ENCODE measurements at regions not wholly inside any gene's neighbourhood (a gene's known extent, or its start where the extent isn't known, plus 50 kb on each side); places are given as distances from the start of the nearest gene placed in this dataset.

GRCh38 chr1:234877761-234878160, 250.9 kb downstream of the TOMM20 start (continued):
- TF ChIP-seq, protein P1, sequence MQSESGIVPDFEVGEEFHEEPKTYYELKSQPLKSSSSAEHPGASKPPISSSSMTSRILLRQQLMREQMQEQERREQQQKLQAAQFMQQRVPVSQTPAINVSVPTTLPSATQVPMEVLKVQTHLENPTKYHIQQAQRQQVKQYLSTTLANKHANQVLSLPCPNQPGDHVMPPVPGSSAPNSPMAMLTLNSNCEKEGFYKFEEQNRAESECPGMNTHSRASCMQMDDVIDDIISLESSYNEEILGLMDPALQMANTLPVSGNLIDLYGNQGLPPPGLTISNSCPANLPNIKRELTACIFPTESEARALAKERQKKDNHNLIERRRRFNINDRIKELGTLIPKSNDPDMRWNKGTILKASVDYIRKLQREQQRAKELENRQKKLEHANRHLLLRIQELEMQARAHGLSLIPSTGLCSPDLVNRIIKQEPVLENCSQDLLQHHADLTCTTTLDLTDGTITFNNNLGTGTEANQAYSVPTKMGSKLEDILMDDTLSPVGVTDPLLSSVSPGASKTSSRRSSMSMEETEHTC (IDR thresholded peaks at IDR 0.05), result no peak
- TF ChIP-seq, protein P2, sequence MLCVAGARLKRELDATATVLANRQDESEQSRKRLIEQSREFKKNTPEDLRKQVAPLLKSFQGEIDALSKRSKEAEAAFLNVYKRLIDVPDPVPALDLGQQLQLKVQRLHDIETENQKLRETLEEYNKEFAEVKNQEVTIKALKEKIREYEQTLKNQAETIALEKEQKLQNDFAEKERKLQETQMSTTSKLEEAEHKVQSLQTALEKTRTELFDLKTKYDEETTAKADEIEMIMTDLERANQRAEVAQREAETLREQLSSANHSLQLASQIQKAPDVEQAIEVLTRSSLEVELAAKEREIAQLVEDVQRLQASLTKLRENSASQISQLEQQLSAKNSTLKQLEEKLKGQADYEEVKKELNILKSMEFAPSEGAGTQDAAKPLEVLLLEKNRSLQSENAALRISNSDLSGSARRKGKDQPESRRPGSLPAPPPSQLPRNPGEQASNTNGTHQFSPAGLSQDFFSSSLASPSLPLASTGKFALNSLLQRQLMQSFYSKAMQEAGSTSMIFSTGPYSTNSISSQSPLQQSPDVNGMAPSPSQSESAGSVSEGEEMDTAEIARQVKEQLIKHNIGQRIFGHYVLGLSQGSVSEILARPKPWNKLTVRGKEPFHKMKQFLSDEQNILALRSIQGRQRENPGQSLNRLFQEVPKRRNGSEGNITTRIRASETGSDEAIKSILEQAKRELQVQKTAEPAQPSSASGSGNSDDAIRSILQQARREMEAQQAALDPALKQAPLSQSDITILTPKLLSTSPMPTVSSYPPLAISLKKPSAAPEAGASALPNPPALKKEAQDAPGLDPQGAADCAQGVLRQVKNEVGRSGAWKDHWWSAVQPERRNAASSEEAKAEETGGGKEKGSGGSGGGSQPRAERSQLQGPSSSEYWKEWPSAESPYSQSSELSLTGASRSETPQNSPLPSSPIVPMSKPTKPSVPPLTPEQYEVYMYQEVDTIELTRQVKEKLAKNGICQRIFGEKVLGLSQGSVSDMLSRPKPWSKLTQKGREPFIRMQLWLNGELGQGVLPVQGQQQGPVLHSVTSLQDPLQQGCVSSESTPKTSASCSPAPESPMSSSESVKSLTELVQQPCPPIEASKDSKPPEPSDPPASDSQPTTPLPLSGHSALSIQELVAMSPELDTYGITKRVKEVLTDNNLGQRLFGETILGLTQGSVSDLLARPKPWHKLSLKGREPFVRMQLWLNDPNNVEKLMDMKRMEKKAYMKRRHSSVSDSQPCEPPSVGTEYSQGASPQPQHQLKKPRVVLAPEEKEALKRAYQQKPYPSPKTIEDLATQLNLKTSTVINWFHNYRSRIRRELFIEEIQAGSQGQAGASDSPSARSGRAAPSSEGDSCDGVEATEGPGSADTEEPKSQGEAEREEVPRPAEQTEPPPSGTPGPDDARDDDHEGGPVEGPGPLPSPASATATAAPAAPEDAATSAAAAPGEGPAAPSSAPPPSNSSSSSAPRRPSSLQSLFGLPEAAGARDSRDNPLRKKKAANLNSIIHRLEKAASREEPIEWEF (CRISPR knock-in tag; IDR thresholded peaks at IDR 0.05), result no peak
- TF ChIP-seq PHB (CRISPR knock-in tag; IDR thresholded peaks at IDR 0.05) (no peak), CBFA2T3 (IDR thresholded peaks at IDR 0.05) (no peak), RBM39 (optimal IDR thresholded peaks at IDR 0.05; ENCODE audit: low read depth, low read length) (no peak), SUPT5H (IDR thresholded peaks at IDR 0.05) (no peak), ZSCAN29 (IDR thresholded peaks at IDR 0.05) (no peak), POLR2B (IDR thresholded peaks at IDR 0.05; ENCODE audit: low read depth, partially characterized antibody) (no peak), ZEB2 (IDR thresholded peaks at IDR 0.05) (no peak), ZNF785 (CRISPR knock-in tag; IDR thresholded peaks at IDR 0.05) (0 out of 2 replicates have a peak, but pooled peaks have one; percentile 17), RFX7 (CRISPR knock-in tag; IDR thresholded peaks at IDR 0.05) (no peak), HDAC6 (IDR thresholded peaks at IDR 0.05; ENCODE audit: low read depth, low read length) (no peak), ZNF75A (CRISPR knock-in tag; IDR thresholded peaks at IDR 0.05) (no peak), PCBP1 (IDR thresholded peaks at IDR 0.05; ENCODE audit: low read depth, low read length, poor library complexity, severe bottlenecking) (no peak), TEAD1 (CRISPR knock-in tag; IDR thresholded peaks at IDR 0.05) (peak in 1 of 2 experiments; percentile 25; a peak in 1 of 4 replicates)
- TF ChIP-seq, protein P3, sequence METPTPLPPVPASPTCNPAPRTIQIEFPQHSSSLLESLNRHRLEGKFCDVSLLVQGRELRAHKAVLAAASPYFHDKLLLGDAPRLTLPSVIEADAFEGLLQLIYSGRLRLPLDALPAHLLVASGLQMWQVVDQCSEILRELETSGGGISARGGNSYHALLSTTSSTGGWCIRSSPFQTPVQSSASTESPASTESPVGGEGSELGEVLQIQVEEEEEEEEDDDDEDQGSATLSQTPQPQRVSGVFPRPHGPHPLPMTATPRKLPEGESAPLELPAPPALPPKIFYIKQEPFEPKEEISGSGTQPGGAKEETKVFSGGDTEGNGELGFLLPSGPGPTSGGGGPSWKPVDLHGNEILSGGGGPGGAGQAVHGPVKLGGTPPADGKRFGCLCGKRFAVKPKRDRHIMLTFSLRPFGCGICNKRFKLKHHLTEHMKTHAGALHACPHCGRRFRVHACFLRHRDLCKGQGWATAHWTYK (CRISPR knock-in tag; IDR thresholded peaks at IDR 0.05), result no peak
- TF ChIP-seq, protein P4, sequence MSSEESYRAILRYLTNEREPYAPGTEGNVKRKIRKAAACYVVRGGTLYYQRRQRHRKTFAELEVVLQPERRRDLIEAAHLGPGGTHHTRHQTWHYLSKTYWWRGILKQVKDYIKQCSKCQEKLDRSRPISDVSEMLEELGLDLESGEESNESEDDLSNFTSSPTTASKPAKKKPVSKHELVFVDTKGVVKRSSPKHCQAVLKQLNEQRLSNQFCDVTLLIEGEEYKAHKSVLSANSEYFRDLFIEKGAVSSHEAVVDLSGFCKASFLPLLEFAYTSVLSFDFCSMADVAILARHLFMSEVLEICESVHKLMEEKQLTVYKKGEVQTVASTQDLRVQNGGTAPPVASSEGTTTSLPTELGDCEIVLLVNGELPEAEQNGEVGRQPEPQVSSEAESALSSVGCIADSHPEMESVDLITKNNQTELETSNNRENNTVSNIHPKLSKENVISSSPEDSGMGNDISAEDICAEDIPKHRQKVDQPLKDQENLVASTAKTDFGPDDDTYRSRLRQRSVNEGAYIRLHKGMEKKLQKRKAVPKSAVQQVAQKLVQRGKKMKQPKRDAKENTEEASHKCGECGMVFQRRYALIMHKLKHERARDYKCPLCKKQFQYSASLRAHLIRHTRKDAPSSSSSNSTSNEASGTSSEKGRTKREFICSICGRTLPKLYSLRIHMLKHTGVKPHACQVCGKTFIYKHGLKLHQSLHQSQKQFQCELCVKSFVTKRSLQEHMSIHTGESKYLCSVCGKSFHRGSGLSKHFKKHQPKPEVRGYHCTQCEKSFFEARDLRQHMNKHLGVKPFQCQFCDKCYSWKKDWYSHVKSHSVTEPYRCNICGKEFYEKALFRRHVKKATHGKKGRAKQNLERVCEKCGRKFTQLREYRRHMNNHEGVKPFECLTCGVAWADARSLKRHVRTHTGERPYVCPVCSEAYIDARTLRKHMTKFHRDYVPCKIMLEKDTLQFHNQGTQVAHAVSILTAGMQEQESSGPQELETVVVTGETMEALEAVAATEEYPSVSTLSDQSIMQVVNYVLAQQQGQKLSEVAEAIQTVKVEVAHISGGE (CRISPR knock-in tag; IDR thresholded peaks at IDR 0.05), result 0 out of 6 replicates have a peak, but pooled peaks of 1 of the 3 experiments have one; percentile 8

All from K562 (cell line).